ENCODE measurements at regions not wholly inside any gene's neighbourhood (a gene's known extent, or its start where the extent isn't known, plus 50 kb on each side); places are given as distances from the start of the nearest gene placed in this dataset.

- Mint-ChIP-seq H3K4me3 (ENCODE audit: low read depth) (no peak overlapping the region), H3K36me3 (ENCODE audit: low read depth) (no peaks in the 10 kb centered on the region), H3K4me1 (ENCODE audit: low read depth) (no peaks in the 10 kb centered on the region), H3K27ac (no peak overlapping the region), H3K9me3 (peaks cover 51% of the 10 kb centered on the region), H3K27me3 (ENCODE audit: low read depth) (no peaks in the 10 kb centered on the region)
- intact Hi-C loops (cut with micrococcal nuclease): no loop called here
- no peak for DNase-seq (ENCODE audit: low spot score)
Observed at GRCh38 chr1:95701450-95702173, 467.6 kb downstream of the RWDD3 start.

GRCh38 chr1:95703046-95703445 is 469.0 kb downstream of the RWDD3 start:
- Mint-ChIP-seq H3K27ac (no peak overlapping the region), H3K36me3 (ENCODE audit: low read depth) (no peaks in the 10 kb centered on the region), H3K9me3 (peaks cover 60% of the 10 kb centered on the region), H3K27me3 (ENCODE audit: low read depth) (no peaks in the 10 kb centered on the region), H3K4me1 (ENCODE audit: low read depth) (no peaks in the 10 kb centered on the region), H3K4me3 (ENCODE audit: low read depth) (no peak overlapping the region)
- intact Hi-C loops (cut with micrococcal nuclease): no loop called here
- DNase-seq (ENCODE audit: low spot score): no peak

- intact Hi-C loops (cut with micrococcal nuclease): no loop called here
- Mint-ChIP-seq H3K36me3 (ENCODE audit: low read depth) (no peaks in the 10 kb centered on the region), H3K4me1 (ENCODE audit: low read depth) (no peaks in the 10 kb centered on the region), H3K4me3 (ENCODE audit: low read depth) (no peak overlapping the region), H3K27ac (no peak overlapping the region), H3K27me3 (ENCODE audit: low read depth) (no peaks in the 10 kb centered on the region), H3K9me3 (peaks cover 18% of the 10 kb centered on the region)
- no peak for DNase-seq (ENCODE audit: low spot score)
Observed at GRCh38 chr1:95716097-95716496, 482.1 kb downstream of the RWDD3 start.

GRCh38 chr1:95716550-95716949 is 482.5 kb downstream of the RWDD3 start:
- Mint-ChIP-seq H3K4me1 (ENCODE audit: low read depth) (no peaks in the 10 kb centered on the region), H3K4me3 (ENCODE audit: low read depth) (no peak overlapping the region), H3K27me3 (ENCODE audit: low read depth) (no peaks in the 10 kb centered on the region), H3K9me3 (peaks cover 18% of the 10 kb centered on the region), H3K36me3 (ENCODE audit: low read depth) (no peaks in the 10 kb centered on the region), H3K27ac (no peak overlapping the region)
- intact Hi-C loops (cut with micrococcal nuclease): no loop called here
- no peak for DNase-seq (ENCODE audit: low spot score)

GRCh38 chr1:95723346-95723745 is 489.3 kb downstream of the RWDD3 start:
- Mint-ChIP-seq H3K4me1 (ENCODE audit: low read depth) (no peaks in the 10 kb centered on the region), H3K9me3 (peaks cover 13% of the 10 kb centered on the region), H3K4me3 (ENCODE audit: low read depth) (no peak overlapping the region), H3K36me3 (ENCODE audit: low read depth) (no peaks in the 10 kb centered on the region), H3K27me3 (ENCODE audit: low read depth) (no peaks in the 10 kb centered on the region), H3K27ac (no peak overlapping the region)
- DNase-seq (ENCODE audit: low spot score): no peak
- intact Hi-C loops (cut with micrococcal nuclease): no loop called here

- Mint-ChIP-seq H3K27me3 (ENCODE audit: low read depth) (no peaks in the 10 kb centered on the region), H3K27ac (no peak overlapping the region), H3K36me3 (ENCODE audit: low read depth) (no peaks in the 10 kb centered on the region), H3K4me1 (ENCODE audit: low read depth) (no peaks in the 10 kb centered on the region), H3K9me3 (peaks cover 12% of the 10 kb centered on the region), H3K4me3 (ENCODE audit: low read depth) (no peak overlapping the region)
- intact Hi-C loops (cut with micrococcal nuclease): no loop called here
- DNase-seq (ENCODE audit: low spot score): no peak
Observed at GRCh38 chr1:95728841-95729240, 494.8 kb downstream of the RWDD3 start.

- Mint-ChIP-seq H3K36me3 (ENCODE audit: low read depth) (no peaks in the 10 kb centered on the region), H3K4me3 (ENCODE audit: low read depth) (no peak overlapping the region), H3K9me3 (peaks cover 14% of the 10 kb centered on the region), H3K27ac (no peak overlapping the region), H3K4me1 (ENCODE audit: low read depth) (no peaks in the 10 kb centered on the region), H3K27me3 (ENCODE audit: low read depth) (no peaks in the 10 kb centered on the region)
- intact Hi-C loops (cut with micrococcal nuclease): no loop called here
- DNase-seq (ENCODE audit: low spot score): no peak
Observed at GRCh38 chr1:95730986-95731385, 497.0 kb downstream of the RWDD3 start.

- H3K27ac Mint-ChIP-seq: no peak overlapping the region
- H3K4me1 Mint-ChIP-seq (ENCODE audit: low read depth): no peaks in the 10 kb centered on the region
- DNase-seq (ENCODE audit: low spot score): no peak
- peaks cover 9% of the 10 kb centered on the region for H3K9me3 Mint-ChIP-seq
- H3K4me3 Mint-ChIP-seq (ENCODE audit: low read depth): no peak overlapping the region
- no peaks in the 10 kb centered on the region for H3K36me3 Mint-ChIP-seq (ENCODE audit: low read depth)
- intact Hi-C loops (cut with micrococcal nuclease): no loop called here
- no peaks in the 10 kb centered on the region for H3K27me3 Mint-ChIP-seq (ENCODE audit: low read depth)
Observed at GRCh38 chr1:95731466-95731865, 497.5 kb downstream of the RWDD3 start.

- Mint-ChIP-seq H3K4me3 (ENCODE audit: low read depth) (no peak overlapping the region), H3K9me3 (peaks cover 12% of the 10 kb centered on the region)
- DNase-seq (ENCODE audit: low spot score): no peak
Observed at GRCh38 chr1:95733031-95733430, 499.0 kb downstream of the RWDD3 start.

GRCh38 chr1:95733671-95734070 is 499.7 kb downstream of the RWDD3 start:
- no peak overlapping the region for H3K27ac Mint-ChIP-seq
- peaks cover 18% of the 10 kb centered on the region for H3K9me3 Mint-ChIP-seq
- H3K4me1 Mint-ChIP-seq (ENCODE audit: low read depth): no peaks in the 10 kb centered on the region
- intact Hi-C loops (cut with micrococcal nuclease): no loop called here
- H3K27me3 Mint-ChIP-seq (ENCODE audit: low read depth): no peaks in the 10 kb centered on the region
- DNase-seq (ENCODE audit: low spot score): no peak
- H3K36me3 Mint-ChIP-seq (ENCODE audit: low read depth): no peaks in the 10 kb centered on the region
- H3K4me3 Mint-ChIP-seq (ENCODE audit: low read depth): no peak overlapping the region

More at GRCh38 chr1:95733031-95733430, 499.0 kb downstream of the RWDD3 start:
- Mint-ChIP-seq H3K27ac (no peak overlapping the region), H3K36me3 (ENCODE audit: low read depth) (no peaks in the 10 kb centered on the region), H3K4me1 (ENCODE audit: low read depth) (no peaks in the 10 kb centered on the region), H3K27me3 (ENCODE audit: low read depth) (no peaks in the 10 kb centered on the region)
- intact Hi-C loops (cut with micrococcal nuclease): no loop called here

GRCh38 chr1:95734560-95734959 is 500.6 kb downstream of the RWDD3 start:
- H3K9me3 Mint-ChIP-seq: peaks cover 19% of the 10 kb centered on the region
- DNase-seq (ENCODE audit: low spot score): no peak
- no peak overlapping the region for H3K4me3 Mint-ChIP-seq (ENCODE audit: low read depth)
- H3K4me1 Mint-ChIP-seq (ENCODE audit: low read depth): no peaks in the 10 kb centered on the region
- no peak overlapping the region for H3K27ac Mint-ChIP-seq
- H3K36me3 Mint-ChIP-seq (ENCODE audit: low read depth): no peaks in the 10 kb centered on the region
- intact Hi-C loops (cut with micrococcal nuclease): no loop called here
- H3K27me3 Mint-ChIP-seq (ENCODE audit: low read depth): no peaks in the 10 kb centered on the region

- Mint-ChIP-seq H3K9me3 (peaks cover 35% of the 10 kb centered on the region), H3K4me1 (ENCODE audit: low read depth) (no peaks in the 10 kb centered on the region), H3K27ac (no peak overlapping the region), H3K36me3 (ENCODE audit: low read depth) (no peaks in the 10 kb centered on the region), H3K4me3 (ENCODE audit: low read depth) (no peak overlapping the region), H3K27me3 (ENCODE audit: low read depth) (no peaks in the 10 kb centered on the region)
- intact Hi-C loops (cut with micrococcal nuclease): no loop called here
- DNase-seq (ENCODE audit: low spot score): no peak
Observed at GRCh38 chr1:95742591-95743089, 508.6 kb downstream of the RWDD3 start.

- no peaks in the 10 kb centered on the region for H3K27me3 Mint-ChIP-seq (ENCODE audit: low read depth)
- no peak overlapping the region for H3K4me3 Mint-ChIP-seq (ENCODE audit: low read depth)
- no peaks in the 10 kb centered on the region for H3K36me3 Mint-ChIP-seq (ENCODE audit: low read depth)
- DNase-seq (ENCODE audit: low spot score): no peak
- peaks cover 23% of the 10 kb centered on the region for H3K9me3 Mint-ChIP-seq
- no peaks in the 10 kb centered on the region for H3K4me1 Mint-ChIP-seq (ENCODE audit: low read depth)
- no peak overlapping the region for H3K27ac Mint-ChIP-seq
- intact Hi-C loops (cut with micrococcal nuclease): no loop called here
Observed at GRCh38 chr1:95744731-95745130, 510.7 kb downstream of the RWDD3 start.

All from activated T-helper 2 cell treated with anti-CD3 and anti-CD28 coated beads, Interferon-gamma antibody, Interleukin-2, Interleukin-4, amounts not matched to agents 10 μg/mL and 5 μg/mL and 100 μg/mL, durations not matched to agents 14 hours and 24 hours and 36 hours (primary cell).